ENCODE measurements at regions not wholly inside any gene's neighbourhood (a gene's known extent, or its start where the extent isn't known, plus 50 kb on each side); places are given as distances from the start of the nearest gene placed in this dataset.

GRCh38 chr6:8207191-8207868 is 105.0 kb upstream of the EEF1E1 start:
- Histone ChIP-seq H3K9ac (ENCODE audit: insufficient read length, low read depth) (no peak overlapping the region), H3K4me1 (ENCODE audit: insufficient read depth, insufficient read length) (no peaks in the 10 kb centered on the region), H3K9me3 (ENCODE audit: insufficient read depth, low read length) (no peaks in the 10 kb centered on the region), H3K4me3 (ENCODE audit: insufficient read length, low read depth) (no peak overlapping the region), H3K27me3 (ENCODE audit: insufficient read depth, insufficient read length) (no peaks in the 10 kb centered on the region), H3K36me3 (ENCODE audit: insufficient read depth, insufficient read length, low read length) (no peaks in the 10 kb centered on the region)
- DNase-seq (ENCODE audit: low read depth, low spot score) = no peak
- TF ChIP-seq SUZ12 (IDR thresholded peaks at IDR 0.05; ENCODE audit: extremely low read depth, insufficient read depth, insufficient read length) = no peak
- TF ChIP-seq ZNF274 (IDR thresholded peaks at IDR 0.05; ENCODE audit: low read depth, low read length) = no peak
- no peak for TF ChIP-seq YY1 (IDR thresholded peaks at IDR 0.05; ENCODE audit: insufficient read depth, insufficient read length)

GRCh38 chr6:8203337-8203736 is 101.0 kb upstream of the EEF1E1 start:
- H3K4me1 ChIP-seq (ENCODE audit: insufficient read depth, insufficient read length) = no peaks in the 10 kb centered on the region
- no peaks in the 10 kb centered on the region for H3K9me3 ChIP-seq (ENCODE audit: insufficient read depth, low read length)
- TF ChIP-seq YY1 (IDR thresholded peaks at IDR 0.05; ENCODE audit: insufficient read depth, insufficient read length) (no peak), ZNF274 (IDR thresholded peaks at IDR 0.05; ENCODE audit: low read depth, low read length) (no peak), SUZ12 (IDR thresholded peaks at IDR 0.05; ENCODE audit: extremely low read depth, insufficient read depth, insufficient read length) (no peak)
- no peak overlapping the region for H3K4me3 ChIP-seq (ENCODE audit: insufficient read length, low read depth)
- H3K9ac ChIP-seq (ENCODE audit: insufficient read length, low read depth) = no peak overlapping the region
- H3K27me3 ChIP-seq (ENCODE audit: insufficient read depth, insufficient read length) = no peaks in the 10 kb centered on the region
- no peak for DNase-seq (ENCODE audit: low read depth, low spot score)
- no peaks in the 10 kb centered on the region for H3K36me3 ChIP-seq (ENCODE audit: insufficient read depth, insufficient read length, low read length)

- Histone ChIP-seq H3K9ac (ENCODE audit: insufficient read length, low read depth) (no peak overlapping the region), H3K4me3 (ENCODE audit: insufficient read length, low read depth) (no peak overlapping the region), H3K4me1 (ENCODE audit: insufficient read depth, insufficient read length) (no peaks in the 10 kb centered on the region), H3K27me3 (ENCODE audit: insufficient read depth, insufficient read length) (no peaks in the 10 kb centered on the region), H3K36me3 (ENCODE audit: insufficient read depth, insufficient read length, low read length) (no peaks in the 10 kb centered on the region), H3K9me3 (ENCODE audit: insufficient read depth, low read length) (no peaks in the 10 kb centered on the region; the same call in 1 of the 2 replicates)
- TF ChIP-seq YY1 (IDR thresholded peaks at IDR 0.05; ENCODE audit: insufficient read depth, insufficient read length) (no peak), SUZ12 (IDR thresholded peaks at IDR 0.05; ENCODE audit: extremely low read depth, insufficient read depth, insufficient read length) (no peak), ZNF274 (IDR thresholded peaks at IDR 0.05; ENCODE audit: low read depth, low read length) (no peak)
- no peak for DNase-seq (ENCODE audit: low read depth, low spot score)
Measured at GRCh38 chr6:8201679-8202078, 99.3 kb upstream of the EEF1E1 start.

GRCh38 chr6:8200255-8200654 is 97.9 kb upstream of the EEF1E1 start:
- peaks cover 6% of the 10 kb centered on the region; the same call in 1 of the 2 replicates for H3K9me3 ChIP-seq (ENCODE audit: insufficient read depth, low read length)
- H3K36me3 ChIP-seq (ENCODE audit: insufficient read depth, insufficient read length, low read length) = no peaks in the 10 kb centered on the region
- H3K27me3 ChIP-seq (ENCODE audit: insufficient read depth, insufficient read length) = no peaks in the 10 kb centered on the region
- DNase-seq (ENCODE audit: low read depth, low spot score) = no peak
- no peak for TF ChIP-seq YY1 (IDR thresholded peaks at IDR 0.05; ENCODE audit: insufficient read depth, insufficient read length)
- TF ChIP-seq ZNF274 (IDR thresholded peaks at IDR 0.05; ENCODE audit: low read depth, low read length) = no peak
- H3K9ac ChIP-seq (ENCODE audit: insufficient read length, low read depth) = no peak overlapping the region
- H3K4me1 ChIP-seq (ENCODE audit: insufficient read depth, insufficient read length) = no peaks in the 10 kb centered on the region
- no peak overlapping the region for H3K4me3 ChIP-seq (ENCODE audit: insufficient read length, low read depth)

GRCh38 chr6:8195714-8196102 is 93.4 kb upstream of the EEF1E1 start:
- Histone ChIP-seq H3K4me1 (ENCODE audit: insufficient read depth, insufficient read length) (no peaks in the 10 kb centered on the region), H3K36me3 (ENCODE audit: insufficient read depth, insufficient read length, low read length) (no peaks in the 10 kb centered on the region), H3K9ac (ENCODE audit: insufficient read length, low read depth) (no peak overlapping the region), H3K9me3 (ENCODE audit: insufficient read depth, low read length) (peaks cover 6% of the 10 kb centered on the region; the same call in 1 of the 2 replicates), H3K27me3 (ENCODE audit: insufficient read depth, insufficient read length) (no peaks in the 10 kb centered on the region), H3K4me3 (ENCODE audit: insufficient read length, low read depth) (no peak overlapping the region)
- TF ChIP-seq ZNF274 (IDR thresholded peaks at IDR 0.05; ENCODE audit: low read depth, low read length) (no peak), YY1 (IDR thresholded peaks at IDR 0.05; ENCODE audit: insufficient read depth, insufficient read length) (no peak), SUZ12 (IDR thresholded peaks at IDR 0.05; ENCODE audit: extremely low read depth, insufficient read depth, insufficient read length) (no peak)
- no peak for DNase-seq (ENCODE audit: low read depth, low spot score)

GRCh38 chr6:8195040-8195713 is 92.8 kb upstream of the EEF1E1 start:
- Histone ChIP-seq H3K4me3 (ENCODE audit: insufficient read length, low read depth) (no peak overlapping the region), H3K27me3 (ENCODE audit: insufficient read depth, insufficient read length) (no peaks in the 10 kb centered on the region)
- DNase-seq (ENCODE audit: low read depth, low spot score) = no peak

GRCh38 chr6:8194490-8194889 is 92.1 kb upstream of the EEF1E1 start:
- Histone ChIP-seq H3K9me3 (ENCODE audit: insufficient read depth, low read length) (peaks cover 6% of the 10 kb centered on the region; the same call in 1 of the 2 replicates), H3K4me3 (ENCODE audit: insufficient read length, low read depth) (no peak overlapping the region), H3K9ac (ENCODE audit: insufficient read length, low read depth) (no peak overlapping the region), H3K4me1 (ENCODE audit: insufficient read depth, insufficient read length) (no peaks in the 10 kb centered on the region), H3K36me3 (ENCODE audit: insufficient read depth, insufficient read length, low read length) (no peaks in the 10 kb centered on the region), H3K27me3 (ENCODE audit: insufficient read depth, insufficient read length) (no peaks in the 10 kb centered on the region)
- no peak for TF ChIP-seq YY1 (IDR thresholded peaks at IDR 0.05; ENCODE audit: insufficient read depth, insufficient read length)
- no peak for TF ChIP-seq ZNF274 (IDR thresholded peaks at IDR 0.05; ENCODE audit: low read depth, low read length)
- no peak for TF ChIP-seq SUZ12 (IDR thresholded peaks at IDR 0.05; ENCODE audit: extremely low read depth, insufficient read depth, insufficient read length)
- DNase-seq (ENCODE audit: low read depth, low spot score) = no peak

More at GRCh38 chr6:8195040-8195713, 92.8 kb upstream of the EEF1E1 start:
- H3K9me3 ChIP-seq (ENCODE audit: insufficient read depth, low read length) = peaks cover 6% of the 10 kb centered on the region; the same call in 1 of the 2 replicates
- H3K36me3 ChIP-seq (ENCODE audit: insufficient read depth, insufficient read length, low read length) = no peaks in the 10 kb centered on the region
- no peaks in the 10 kb centered on the region for H3K4me1 ChIP-seq (ENCODE audit: insufficient read depth, insufficient read length)
- TF ChIP-seq ZNF274 (IDR thresholded peaks at IDR 0.05; ENCODE audit: low read depth, low read length) = no peak
- no peak for TF ChIP-seq YY1 (IDR thresholded peaks at IDR 0.05; ENCODE audit: insufficient read depth, insufficient read length)
- no peak for TF ChIP-seq SUZ12 (IDR thresholded peaks at IDR 0.05; ENCODE audit: extremely low read depth, insufficient read depth, insufficient read length)
- no peak overlapping the region for H3K9ac ChIP-seq (ENCODE audit: insufficient read length, low read depth)

Measured in NT2/D1 (cell line).